Retinal pigment epithelial cell (primary cell): ENCODE measurements at regions not wholly inside any gene's neighbourhood (a gene's known extent, or its start where the extent isn't known, plus 50 kb on each side); places are given as distances from the start of the nearest gene placed in this dataset.
"Not testable (repeated sequence)": the region's sequence is repeated elsewhere in the genome, so short reads cannot be mapped to it uniquely, and the experiment has no call there.

Experiments
- DNase-seq: peaks from one replicate; pipeline ENCODE4 v3.0.0-alpha.2; 2010; ENCODE audit warnings: low read depth
- H3K4me3 ChIP-seq: 2 replicates; pipeline ENCODE4 v1.5.1; 2011; ENCODE audit warnings: mild to moderate bottlenecking, low read length, control low read depth, moderate library complexity
- TF ChIP-seq, protein P1 (sequence below): conservative IDR thresholded peaks from 2 replicates; pipeline ENCODE4 v1.5.1; 2011; ENCODE audit warnings: low read depth, low read length, control low read depth, inconsistent platforms

DNA sequence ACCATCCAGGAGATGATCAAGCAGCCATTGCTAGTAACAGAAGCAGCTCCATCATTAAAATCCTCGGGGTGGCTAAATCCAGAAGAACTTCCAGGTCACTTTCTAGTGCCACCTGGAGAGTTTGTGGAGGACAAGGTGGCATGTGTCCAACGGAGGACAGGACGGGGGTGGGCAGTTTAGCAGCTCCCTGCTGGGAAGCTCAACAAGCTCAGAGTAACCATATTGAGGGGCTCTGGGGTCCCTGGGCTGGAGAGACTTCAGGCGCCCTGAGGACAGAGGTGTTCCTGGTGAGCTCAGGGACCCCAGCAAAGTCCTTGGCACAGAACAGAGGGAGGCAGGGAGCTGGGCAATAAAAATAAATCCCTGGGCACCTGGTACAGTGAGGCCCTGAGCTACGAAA is 140.0 kb upstream of the FHL2 start:
- no peak for DNase-seq
- H3K4me3 ChIP-seq: no peak overlapping the region
- TF ChIP-seq, protein P1, sequence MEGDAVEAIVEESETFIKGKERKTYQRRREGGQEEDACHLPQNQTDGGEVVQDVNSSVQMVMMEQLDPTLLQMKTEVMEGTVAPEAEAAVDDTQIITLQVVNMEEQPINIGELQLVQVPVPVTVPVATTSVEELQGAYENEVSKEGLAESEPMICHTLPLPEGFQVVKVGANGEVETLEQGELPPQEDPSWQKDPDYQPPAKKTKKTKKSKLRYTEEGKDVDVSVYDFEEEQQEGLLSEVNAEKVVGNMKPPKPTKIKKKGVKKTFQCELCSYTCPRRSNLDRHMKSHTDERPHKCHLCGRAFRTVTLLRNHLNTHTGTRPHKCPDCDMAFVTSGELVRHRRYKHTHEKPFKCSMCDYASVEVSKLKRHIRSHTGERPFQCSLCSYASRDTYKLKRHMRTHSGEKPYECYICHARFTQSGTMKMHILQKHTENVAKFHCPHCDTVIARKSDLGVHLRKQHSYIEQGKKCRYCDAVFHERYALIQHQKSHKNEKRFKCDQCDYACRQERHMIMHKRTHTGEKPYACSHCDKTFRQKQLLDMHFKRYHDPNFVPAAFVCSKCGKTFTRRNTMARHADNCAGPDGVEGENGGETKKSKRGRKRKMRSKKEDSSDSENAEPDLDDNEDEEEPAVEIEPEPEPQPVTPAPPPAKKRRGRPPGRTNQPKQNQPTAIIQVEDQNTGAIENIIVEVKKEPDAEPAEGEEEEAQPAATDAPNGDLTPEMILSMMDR: no peak

DNA sequence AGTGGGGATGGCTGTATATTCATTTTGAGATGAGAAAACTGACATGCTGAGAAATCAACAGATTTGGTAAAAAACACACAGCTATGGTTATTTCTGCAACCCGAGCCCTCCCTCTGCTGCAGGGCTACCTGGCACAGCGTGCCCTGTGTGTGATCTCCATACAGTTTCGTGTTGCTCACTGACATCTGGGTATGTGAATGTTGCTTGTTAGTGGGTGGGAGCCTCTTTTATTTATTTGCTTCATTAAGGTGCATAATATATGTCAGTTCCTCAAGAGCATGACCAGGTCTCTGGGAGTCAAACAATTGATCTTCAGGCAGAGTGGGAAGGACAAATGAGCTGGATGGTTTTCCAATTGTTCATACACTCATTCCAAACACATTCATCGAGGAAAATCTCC is 139.1 kb upstream of the FHL2 start:
- H3K4me3 ChIP-seq: no peak overlapping the region
- TF ChIP-seq, protein P1: no peak
- DNase-seq: no peak

DNA sequence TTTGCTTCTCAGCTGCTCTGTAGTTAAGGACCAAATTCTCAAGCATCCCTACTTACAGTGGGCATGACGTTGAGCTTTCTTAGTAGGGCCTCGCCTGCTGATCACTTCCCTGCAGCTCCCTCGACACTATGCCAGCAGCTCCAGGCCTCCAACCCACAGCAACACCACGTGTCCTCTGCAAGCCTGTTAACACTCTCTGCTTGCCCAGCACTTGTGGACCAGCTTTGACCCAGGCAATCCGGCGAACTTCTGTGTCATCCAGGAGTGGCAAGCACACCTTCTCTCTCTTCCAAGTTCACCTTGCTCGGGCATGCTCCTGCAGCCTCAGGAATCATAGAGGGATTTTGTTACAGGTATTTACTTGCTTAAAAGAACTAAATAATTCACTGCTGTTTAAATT is 138.6 kb upstream of the FHL2 start:
- DNase-seq: no peak
- TF ChIP-seq, protein P1: no peak
- H3K4me3 ChIP-seq: no peak overlapping the region

DNA sequence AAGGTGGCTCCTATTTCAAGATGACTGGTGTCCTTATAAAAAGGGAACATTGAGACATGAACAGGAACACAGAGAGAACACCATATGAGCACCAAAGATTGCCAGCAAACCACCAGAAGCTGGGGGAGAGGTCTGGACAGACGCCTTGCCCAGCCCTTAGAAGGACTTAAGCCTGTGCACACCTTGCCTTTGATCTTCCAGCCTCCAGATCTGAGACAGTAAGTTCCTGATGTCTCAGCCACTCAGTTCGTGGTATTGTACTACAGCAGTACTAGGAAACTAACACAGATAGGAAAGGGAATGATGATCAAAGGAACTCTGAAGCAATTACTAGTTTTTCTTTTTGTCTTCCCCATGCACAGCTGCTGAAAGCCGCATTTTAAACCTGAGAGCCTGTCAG is 137.3 kb upstream of the FHL2 start:
- DNase-seq: no peak
- TF ChIP-seq, protein P1: no peak
- H3K4me3 ChIP-seq: no peak overlapping the region

DNA sequence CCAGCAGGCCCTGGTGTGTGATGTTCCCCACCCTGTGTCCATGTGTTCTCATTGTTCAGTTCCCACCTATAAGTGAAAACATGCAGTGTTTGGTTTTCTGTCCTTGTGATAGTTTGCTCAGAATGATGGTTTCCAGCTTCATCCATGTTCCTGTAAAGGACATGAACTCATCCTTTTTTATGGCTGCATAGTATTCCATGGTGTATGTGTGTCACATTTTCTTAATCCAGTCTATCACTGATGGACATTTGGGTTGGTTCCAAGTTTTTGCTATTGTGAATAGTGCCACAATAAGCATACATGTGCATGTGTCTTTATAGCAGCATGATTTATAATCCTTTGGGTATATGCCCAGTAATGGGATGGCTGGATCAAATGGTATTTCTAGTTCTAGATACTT is 130.4 kb upstream of the FHL2 start:
- H3K4me3 ChIP-seq, DNase-seq: not testable (repeated sequence)

DNA sequence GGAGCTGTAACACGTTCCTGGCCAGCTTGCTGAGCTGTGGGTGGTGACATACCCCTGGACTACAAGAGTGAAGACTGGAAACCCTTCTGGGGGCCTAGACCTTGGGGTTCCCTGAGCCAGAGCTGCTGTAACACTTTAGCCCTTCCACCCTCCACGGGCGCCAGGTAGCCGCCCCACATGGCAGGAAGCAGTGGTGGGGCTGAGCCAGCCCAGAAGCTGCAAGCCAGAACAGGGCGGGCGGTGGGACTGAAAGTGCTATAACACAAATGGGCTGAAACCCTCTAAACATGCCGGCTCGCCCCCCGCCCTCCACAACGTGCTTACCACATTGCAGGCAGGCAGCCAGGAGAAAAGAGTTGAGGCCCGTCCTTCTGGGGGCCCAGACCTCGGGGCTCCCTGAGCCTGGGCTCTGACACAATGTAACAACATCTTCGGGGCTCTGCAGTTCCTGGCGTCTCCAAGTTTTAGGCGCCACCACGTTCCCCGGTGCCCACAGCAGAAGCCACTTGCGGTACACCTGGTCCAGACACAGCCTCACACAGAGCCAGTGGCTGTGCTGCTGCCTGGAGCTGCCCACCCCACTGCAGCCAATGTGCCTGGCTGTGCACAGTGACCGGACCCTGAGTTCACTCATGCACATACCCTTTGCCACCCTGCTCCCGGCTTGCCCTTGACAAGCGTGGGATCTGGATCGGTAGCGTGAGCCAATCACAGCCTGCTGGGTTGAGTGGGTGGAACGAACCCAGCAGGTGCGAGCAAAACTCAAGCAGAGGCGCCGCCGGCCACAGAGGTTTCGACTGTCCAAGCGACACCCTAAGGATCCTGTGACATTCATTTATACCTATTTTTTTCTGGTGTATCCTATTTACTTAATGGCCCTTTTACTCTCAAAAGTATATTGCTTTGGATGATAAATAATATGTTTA is 127.4 kb upstream of the FHL2 start:
- H3K4me3 ChIP-seq: no peak overlapping the region
- TF ChIP-seq, protein P1: no peak
- no peak for DNase-seq

DNA sequence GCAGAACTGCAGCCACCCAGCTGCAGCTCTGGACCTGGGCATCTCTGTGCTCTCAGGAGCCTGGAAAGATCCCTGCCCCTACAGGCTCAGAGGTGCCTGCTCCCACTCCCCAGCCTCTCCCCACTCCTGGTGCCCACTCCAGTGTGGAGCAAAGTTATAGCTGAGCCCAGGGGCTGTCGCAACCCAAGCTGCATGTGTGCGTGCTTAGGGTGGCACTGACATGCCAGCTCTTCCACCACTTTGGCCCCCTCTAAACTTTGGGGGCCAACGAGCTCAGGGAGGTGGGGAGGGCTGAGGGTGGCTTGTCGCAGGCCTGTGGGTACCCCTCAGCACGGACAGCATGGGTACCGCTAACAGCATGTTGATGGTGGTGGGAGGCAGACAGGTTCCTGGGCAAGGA is 126.3 kb upstream of the FHL2 start:
- no peak overlapping the region for H3K4me3 ChIP-seq
- TF ChIP-seq, protein P1: no peak
- no peak for DNase-seq
